GM23248 (cell line): ENCODE measurements at regions not wholly inside any gene's neighbourhood (a gene's known extent, or its start where the extent isn't known, plus 50 kb on each side); places are given as distances from the start of the nearest gene placed in this dataset.

Source experiments
- DNase-seq: peaks from one replicate; pipeline ENCODE4 v3.0.0-alpha.2; 2015
- H2AFZ ChIP-seq: fragments of 200-600 bp; sonication (generic); 2 replicates; pipeline ENCODE4 v1.6.1; 2016; ENCODE audit warnings: antibody characterized with exemption
- H3F3A ChIP-seq: fragments of 200-600 bp; sonication (generic); 2 replicates; pipeline ENCODE4 v1.6.1; 2016; ENCODE audit warnings: mild to moderate bottlenecking, antibody characterized with exemption, mixed run types; ENCODE audit not compliant: insufficient read depth
- H3K27ac ChIP-seq: fragments of 200-600 bp; sonication (generic); 2 replicates; pipeline ENCODE4 v1.5.1; 2016; ENCODE audit warnings: mild to moderate bottlenecking
- H3K27me3 ChIP-seq: fragments of 200-600 bp; sonication (generic); replicated peaks from 2 replicates; pipeline ENCODE4 v1.6.1; 2016; ENCODE audit warnings: mild to moderate bottlenecking; ENCODE audit not compliant: insufficient read depth
- H3K36me3 ChIP-seq: fragments of 200-600 bp; sonication (generic); 2 replicates; pipeline ENCODE4 v1.6.1; 2016; ENCODE audit warnings: low read depth, mild to moderate bottlenecking
- H3K4me1 ChIP-seq: fragments of 200-600 bp; sonication (generic); 2 replicates; pipeline ENCODE4 v1.6.1; 2016; ENCODE audit warnings: mild to moderate bottlenecking; ENCODE audit not compliant: insufficient read depth
- H3K4me2 ChIP-seq: fragments of 200-600 bp; sonication (generic); one replicate; pipeline ENCODE4 v1.6.1; 2016; ENCODE audit warnings: mild to moderate bottlenecking; ENCODE audit not compliant: unreplicated experiment
- H3K4me3 ChIP-seq: fragments of 200-600 bp; sonication (generic); 2 replicates; pipeline ENCODE4 v1.5.1; 2016; ENCODE audit warnings: mild to moderate bottlenecking
- H3K79me2 ChIP-seq: fragments of 200-600 bp; sonication (generic); 2 replicates; pipeline ENCODE4 v1.6.1; 2016; ENCODE audit warnings: mild to moderate bottlenecking; ENCODE audit not compliant: insufficient read depth
- H3K9ac ChIP-seq: fragments of 200-600 bp; sonication (generic); 2 replicates; pipeline ENCODE4 v1.6.1; 2016; ENCODE audit warnings: mild to moderate bottlenecking
- H3K9me2 ChIP-seq: fragments of 200-600 bp; sonication (generic); 2 replicates; pipeline ENCODE4 v1.6.1; 2016; ENCODE audit warnings: mixed run types, mild to moderate bottlenecking, moderate library complexity; ENCODE audit not compliant: insufficient read depth
- H3K9me3 ChIP-seq: fragments of 200-600 bp; sonication (generic); one replicate; pipeline ENCODE4 v1.6.1; 2017; ENCODE audit warnings: low read depth
- H4K20me1 ChIP-seq: fragments of 200-600 bp; sonication (generic); 2 replicates; pipeline ENCODE4 v1.6.0; 2016; ENCODE audit not compliant: insufficient read depth
- EZH2 ChIP-seq: fragments of 200-600 bp; sonication (generic); IDR thresholded peaks from 2 replicates; pipeline ENCODE4 v1.6.1; 2018; ENCODE audit warnings: antibody characterized with exemption, mild to moderate bottlenecking; ENCODE audit not compliant: insufficient read depth, poor library complexity, severe bottlenecking
- EZH2phosphoT487 ChIP-seq: fragments of 200-600 bp; sonication (generic); IDR thresholded peaks from 2 replicates; pipeline ENCODE4 v1.6.1; 2018; ENCODE audit warnings: antibody characterized with exemption, moderate library complexity, mild to moderate bottlenecking, low read depth; ENCODE audit not compliant: insufficient read depth
- WGBS, 2 experiments: methylation state at CpG; one replicate each; pipeline ENCODE4 v1.1.6; 2015 to 2017; ENCODE audit warnings: low lambda C conversion rate in 2 of 2, low coverage in 1 of 2; ENCODE audit errors: missing lambda C conversion rate in 2 of 2; 5-methylcytosine and 5-hydroxymethylcytosine counted together
- in situ Hi-C: fragments of 300-500 bp; cut with MboI; formaldehyde crosslinking; loops from 2 replicates; pipeline ENCODE4 v1.15.0; 2020

GRCh38 chr2:103169861-103170260 lies 408.0 kb downstream of the TMEM182 start:
- Histone ChIP-seq H4K20me1 (no peaks in the 10 kb centered on the region), H3K9ac (no peak overlapping the region), H3K9me2 (no peaks in the 10 kb centered on the region), H3K4me1 (no peaks in the 10 kb centered on the region), H3K4me3 (no peak overlapping the region), H3F3A (no peaks in the 10 kb centered on the region), H3K79me2 (no peaks in the 10 kb centered on the region), H3K36me3 (no peaks in the 10 kb centered on the region), H3K27me3 (no peaks in the 10 kb centered on the region), H3K27ac (no peak overlapping the region), H3K4me2 (no peak overlapping the region), H3K9me3 (no peaks in the 10 kb centered on the region), H2AFZ (no peak overlapping the region)
- in situ Hi-C loops, result loop anchor here (25.0 kb wide), 1 partner anchor 1692 kb away; the partner anchor contains the start of gene POU3F3
- DNase-seq, result no peak
- no peak for TF ChIP-seq EZH2phosphoT487
- TF ChIP-seq EZH2, result no peak

GRCh38 chr2:103172821-103173220 lies 411.0 kb downstream of the TMEM182 start:
- 37 to 48% methylated on average over 2 of the region's 2 CpGs for WGBS, 2 experiments
- Histone ChIP-seq H3K9ac (no peak overlapping the region), H3K4me1 (no peaks in the 10 kb centered on the region), H3K27me3 (no peaks in the 10 kb centered on the region), H3K4me3 (no peak overlapping the region), H3K79me2 (no peaks in the 10 kb centered on the region), H3K4me2 (no peak overlapping the region), H3K9me2 (no peaks in the 10 kb centered on the region), H4K20me1 (no peaks in the 10 kb centered on the region), H3F3A (no peaks in the 10 kb centered on the region), H3K27ac (no peak overlapping the region), H3K9me3 (no peaks in the 10 kb centered on the region), H3K36me3 (no peaks in the 10 kb centered on the region), H2AFZ (no peak overlapping the region)
- no peak for DNase-seq
- in situ Hi-C loops, result loop anchor here (25.0 kb wide), 1 partner anchor 1689 kb away; the partner anchor contains the start of gene POU3F3
- TF ChIP-seq EZH2phosphoT487 (no peak), EZH2 (no peak)

GRCh38 chr2:103174711-103175110 lies 412.9 kb downstream of the TMEM182 start:
- Histone ChIP-seq H3K27me3 (no peaks in the 10 kb centered on the region), H3K4me3 (no peak overlapping the region), H4K20me1 (no peaks in the 10 kb centered on the region), H3K4me2 (no peak overlapping the region), H3F3A (no peaks in the 10 kb centered on the region), H3K36me3 (no peaks in the 10 kb centered on the region), H3K9ac (no peak overlapping the region), H3K4me1 (no peaks in the 10 kb centered on the region), H3K27ac (no peak overlapping the region), H2AFZ (no peak overlapping the region), H3K9me3 (no peaks in the 10 kb centered on the region), H3K9me2 (no peaks in the 10 kb centered on the region), H3K79me2 (no peaks in the 10 kb centered on the region)
- DNase-seq, result peak; percentile 3
- TF ChIP-seq EZH2 (no peak), EZH2phosphoT487 (no peak)
- in situ Hi-C loops, result loop anchor here (25.0 kb wide), 1 partner anchor 1688 kb away; the partner anchor contains the start of gene POU3F3
- whole genome bisulfite sequencing, 2 experiments, result 34 to 42% methylated on average over 2 of the region's 2 CpGs

GRCh38 chr2:103176294-103176915 lies 414.6 kb downstream of the TMEM182 start:
- Histone ChIP-seq H3K27ac (no peak overlapping the region), H3K9me2 (no peaks in the 10 kb centered on the region), H3K36me3 (no peaks in the 10 kb centered on the region), H3F3A (no peaks in the 10 kb centered on the region), H3K9me3 (no peaks in the 10 kb centered on the region), H3K9ac (no peak overlapping the region), H3K27me3 (no peaks in the 10 kb centered on the region), H2AFZ (no peak overlapping the region), H4K20me1 (no peaks in the 10 kb centered on the region), H3K4me2 (no peak overlapping the region), H3K4me1 (no peaks in the 10 kb centered on the region), H3K4me3 (no peak overlapping the region), H3K79me2 (no peaks in the 10 kb centered on the region)
- 54 to 61% methylated on average over 15 of the region's 15 CpGs for WGBS, 2 experiments
- no peak for TF ChIP-seq EZH2
- no peak for TF ChIP-seq EZH2phosphoT487
- in situ Hi-C loops, result no loop called here
- DNase-seq, result no peak
